Right lobe of liver (tissue), 6 donors: ENCODE measurements at regions not wholly inside any gene's neighbourhood (a gene's known extent, or its start where the extent isn't known, plus 50 kb on each side); places are given as distances from the start of the nearest gene placed in this dataset.

Source experiments
- ATAC-seq, 4 donors: fragments of 200-7000 bp; cut with Tn5 transposase; one replicate each; pipeline ENCODE4 v1.9.1; 2020; ENCODE audit warnings: mild to moderate bottlenecking in 4 of 4, moderate library complexity in 4 of 4
- DNase-seq, 3 donors: peaks; one replicate each; pipeline ENCODE4 v3.0.0-alpha.2; 2020
- H3K27ac ChIP-seq, 3 donors: fragments of 200-600 bp; one replicate each; pipeline ENCODE4 v1.8.0; 2022
- H3K27me3 ChIP-seq, 2 donors: fragments of 200-600 bp; one replicate each; pipeline ENCODE4 v1.8.0; 2022
- H3K36me3 ChIP-seq, 4 donors: fragments of 200-600 bp; sonication (generic) in 1 of 4; one replicate each; pipeline versions ENCODE4 v1.5.1 to v1.8.0; 2017 to 2022; ENCODE audit warnings: control low read depth in 1 of 4
- H3K4me1 ChIP-seq, 4 donors: fragments of 200-600 bp; sonication (generic) in 1 of 4; one replicate each; pipeline versions ENCODE4 v1.5.1 to v1.8.0; 2017 to 2022; ENCODE audit warnings: control low read depth in 1 of 4
- H3K4me3 ChIP-seq, 3 donors: fragments of 200-600 bp; one replicate each; pipeline ENCODE4 v1.8.0; 2022
- H3K9me3 ChIP-seq, 4 donors: fragments of 200-600 bp; sonication (generic) in 1 of 4; one replicate each; pipeline versions ENCODE4 v1.5.1 to v1.8.0; 2017 to 2022; ENCODE audit warnings: control low read depth in 1 of 4
- CTCF ChIP-seq, 4 donors: fragments of 200-600 bp in 3 of 4; fragments of 450-650 bp in 1 of 4; IDR thresholded peaks; one replicate each; pipeline versions ENCODE4 v1.5.1 to v1.8.0; 2016 to 2022; ENCODE audit warnings: antibody characterized with exemption in 4 of 4, mild to moderate bottlenecking in 2 of 4
- POLR2A ChIP-seq: fragments of 450-650 bp; IDR thresholded peaks from one replicate; pipeline ENCODE4 v1.6.1; 2017; ENCODE audit warnings: antibody characterized with exemption, mild to moderate bottlenecking
- whole genome bisulfite sequencing: methylation state at CpG from one replicate; pipeline ENCODE4 v1.1.6; 2018; ENCODE audit warnings: low coverage, low lambda C conversion rate; ENCODE audit not compliant: insufficient coverage; ENCODE audit errors: missing lambda C conversion rate; 5-methylcytosine and 5-hydroxymethylcytosine counted together
- intact Hi-C, 2 donors: fragments of 100-400 bp; cut with DNase I; formaldehyde crosslinking; loops; one replicate each; pipeline versions ENCODE4 v1.11.2 to v1.14.1; 2022
- donor health status: DM: no; HTN: yes; CAD: no.
- donor health status: DM: no; HTN: no; CAD: no.
- donor health status: DM: no; HTN: no; CAD: no.
- donor health status: DM: no; HTN: yes; CAD: no.
- donor health status: DM: no; HTN: yes; CAD: no.

DNA sequence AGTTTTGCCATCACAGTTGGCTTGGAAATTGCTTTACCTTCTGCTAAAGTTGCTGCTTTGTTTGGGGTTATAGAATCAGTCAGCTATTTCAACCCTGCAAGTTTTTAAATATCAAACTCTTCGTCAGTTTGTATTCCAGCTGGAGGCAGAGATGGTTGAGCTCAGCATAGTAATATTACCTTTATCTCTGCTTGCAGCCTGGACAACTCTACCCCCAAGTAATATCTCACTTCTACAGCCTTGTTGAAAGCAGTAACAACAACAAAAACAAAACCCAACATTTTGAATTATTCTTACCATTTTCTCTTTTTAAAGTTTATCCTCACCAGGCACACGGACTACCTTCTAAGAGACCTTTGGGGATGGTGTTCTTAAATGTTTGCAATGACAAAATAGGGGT lies 239.1 kb upstream of the PHF14 start:
- Histone ChIP-seq H3K36me3 (no peaks in the 10 kb centered on the region), H3K27me3 (no peaks in the 10 kb centered on the region), H3K4me3 (no peak overlapping the region), H3K4me1 (no peaks in the 10 kb centered on the region), H3K9me3 (no peaks in the 10 kb centered on the region), H3K27ac (no peak overlapping the region)
- TF ChIP-seq POLR2A = no peak
- no peak for TF ChIP-seq CTCF (IDR thresholded peaks at IDR 0.05)
- intact Hi-C loops = no loop called here
- WGBS = 42% methylated on average over 2 of the region's 2 CpGs
- DNase-seq = no peak
- ATAC-seq = no peak

GRCh38 chr7:10739401-10739800 lies 234.3 kb upstream of the PHF14 start:
- Histone ChIP-seq H3K4me3 (no peak overlapping the region), H3K27ac (no peak overlapping the region), H3K36me3 (no peaks in the 10 kb centered on the region), H3K9me3 (no peaks in the 10 kb centered on the region), H3K4me1 (no peaks in the 10 kb centered on the region), H3K27me3 (no peaks in the 10 kb centered on the region)
- 65% methylated on average over 4 of the region's 4 CpGs for WGBS
- DNase-seq (no peak), ATAC-seq (no peak)
- TF ChIP-seq CTCF (IDR thresholded peaks at IDR 0.05) (no peak), POLR2A (no peak)
- intact Hi-C loops = no loop called here

DNA sequence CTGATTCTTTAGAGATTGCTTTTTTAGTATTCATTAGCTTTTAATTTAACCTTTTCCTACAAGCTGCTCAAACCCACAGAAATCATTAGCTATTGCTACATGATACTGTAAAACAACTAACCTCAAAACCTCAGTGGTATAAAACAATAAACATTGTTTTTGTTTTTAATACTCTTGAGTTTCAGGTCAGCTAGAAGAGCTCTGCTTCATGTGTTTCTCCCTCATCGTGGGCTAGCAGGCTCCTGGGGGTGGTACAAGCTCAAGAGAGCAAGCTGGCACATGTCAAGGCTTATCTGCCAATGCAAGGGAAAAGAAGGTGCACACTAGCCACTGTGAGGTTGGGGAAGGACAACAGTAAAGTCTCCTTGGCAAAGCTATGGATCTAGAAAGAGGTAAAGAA lies 232.9 kb upstream of the PHF14 start:
- intact Hi-C loops = no loop called here
- Histone ChIP-seq H3K4me1 (no peaks in the 10 kb centered on the region), H3K27me3 (no peaks in the 10 kb centered on the region), H3K36me3 (no peaks in the 10 kb centered on the region), H3K27ac (no peak overlapping the region), H3K4me3 (no peak overlapping the region), H3K9me3 (no peaks in the 10 kb centered on the region)
- WGBS = 14% methylated on average over 1 of the region's 1 CpG
- ATAC-seq (no peak), DNase-seq (no peak)
- TF ChIP-seq POLR2A (no peak), CTCF (IDR thresholded peaks at IDR 0.05) (no peak)

GRCh38 chr7:10756981-10757380 lies 216.7 kb upstream of the PHF14 start:
- H3K4me3 ChIP-seq = no peak overlapping the region
- H3K36me3 ChIP-seq = no peaks in the 10 kb centered on the region
- H3K9me3 ChIP-seq = no peaks in the 10 kb centered on the region
- no peak overlapping the region for H3K27ac ChIP-seq
- intact Hi-C loops = no loop called here
- H3K4me1 ChIP-seq = no peaks in the 10 kb centered on the region
- WGBS = 42% methylated on average over 2 of the region's 2 CpGs
- ATAC-seq (no peak), DNase-seq (no peak)
- H3K27me3 ChIP-seq = no peaks in the 10 kb centered on the region
- no peak for TF ChIP-seq POLR2A
- TF ChIP-seq CTCF (IDR thresholded peaks at IDR 0.05) = no peak

DNA sequence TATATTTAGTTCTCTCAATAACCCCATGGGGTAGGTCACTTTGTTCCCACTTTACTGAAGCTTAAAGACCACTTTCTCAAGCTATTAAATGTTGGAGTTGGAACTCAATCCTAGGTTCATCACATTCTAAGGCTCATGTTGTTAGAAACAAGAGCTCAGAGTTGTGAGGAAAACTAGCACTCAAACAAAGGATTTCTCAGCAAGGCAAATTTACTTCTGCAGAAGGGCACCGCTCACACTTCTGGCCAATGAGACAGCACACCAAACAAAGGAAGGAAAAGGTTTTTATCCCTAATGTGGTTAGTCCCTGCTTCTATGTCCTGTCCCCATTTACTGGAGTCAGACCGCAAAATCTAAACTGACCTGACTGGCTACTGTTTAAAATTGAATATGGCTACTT lies 214.6 kb upstream of the PHF14 start:
- H3K27ac ChIP-seq = no peak overlapping the region
- no peaks in the 10 kb centered on the region for H3K27me3 ChIP-seq
- H3K9me3 ChIP-seq = no peaks in the 10 kb centered on the region
- no peaks in the 10 kb centered on the region for H3K36me3 ChIP-seq
- no peak for DNase-seq
- H3K4me1 ChIP-seq = no peaks in the 10 kb centered on the region
- WGBS = 68% methylated on average over 2 of the region's 2 CpGs
- intact Hi-C loops = no loop called here
- no peak for ATAC-seq
- TF ChIP-seq POLR2A = no peak
- TF ChIP-seq CTCF (IDR thresholded peaks at IDR 0.05) = no peak
- H3K4me3 ChIP-seq = no peak overlapping the region
